ENCODE measurements at regions not wholly inside any gene's neighbourhood (a gene's known extent, or its start where the extent isn't known, plus 50 kb on each side); places are given as distances from the start of the nearest gene placed in this dataset.

DNA sequence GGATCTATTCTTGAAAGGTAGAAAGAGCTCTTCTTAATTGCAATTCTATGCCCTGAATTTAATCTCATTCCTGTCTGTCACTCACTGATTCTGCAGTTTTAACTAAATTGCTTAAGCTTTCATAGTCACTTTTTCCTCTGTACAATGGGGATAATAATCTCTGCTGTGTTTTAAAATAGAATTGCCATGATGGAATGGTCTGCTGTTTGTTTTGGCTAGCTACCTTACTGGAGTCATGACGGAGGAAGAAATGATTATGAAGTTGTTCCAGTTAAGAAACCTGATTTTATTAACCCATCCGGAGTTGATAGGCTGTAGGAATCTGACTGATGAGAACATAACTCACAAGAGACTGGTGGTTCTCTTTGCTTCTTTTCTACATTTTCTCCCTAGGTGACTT is 54.9 kb upstream of the ITM2B start (continued):
- TF ChIP-seq, protein P1, sequence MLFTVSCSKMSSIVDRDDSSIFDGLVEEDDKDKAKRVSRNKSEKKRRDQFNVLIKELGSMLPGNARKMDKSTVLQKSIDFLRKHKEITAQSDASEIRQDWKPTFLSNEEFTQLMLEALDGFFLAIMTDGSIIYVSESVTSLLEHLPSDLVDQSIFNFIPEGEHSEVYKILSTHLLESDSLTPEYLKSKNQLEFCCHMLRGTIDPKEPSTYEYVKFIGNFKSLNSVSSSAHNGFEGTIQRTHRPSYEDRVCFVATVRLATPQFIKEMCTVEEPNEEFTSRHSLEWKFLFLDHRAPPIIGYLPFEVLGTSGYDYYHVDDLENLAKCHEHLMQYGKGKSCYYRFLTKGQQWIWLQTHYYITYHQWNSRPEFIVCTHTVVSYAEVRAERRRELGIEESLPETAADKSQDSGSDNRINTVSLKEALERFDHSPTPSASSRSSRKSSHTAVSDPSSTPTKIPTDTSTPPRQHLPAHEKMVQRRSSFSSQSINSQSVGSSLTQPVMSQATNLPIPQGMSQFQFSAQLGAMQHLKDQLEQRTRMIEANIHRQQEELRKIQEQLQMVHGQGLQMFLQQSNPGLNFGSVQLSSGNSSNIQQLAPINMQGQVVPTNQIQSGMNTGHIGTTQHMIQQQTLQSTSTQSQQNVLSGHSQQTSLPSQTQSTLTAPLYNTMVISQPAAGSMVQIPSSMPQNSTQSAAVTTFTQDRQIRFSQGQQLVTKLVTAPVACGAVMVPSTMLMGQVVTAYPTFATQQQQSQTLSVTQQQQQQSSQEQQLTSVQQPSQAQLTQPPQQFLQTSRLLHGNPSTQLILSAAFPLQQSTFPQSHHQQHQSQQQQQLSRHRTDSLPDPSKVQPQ (CRISPR knock-in tag; IDR thresholded peaks at IDR 0.05; ENCODE audit: borderline replicate concordance), result no peak
- TF ChIP-seq SMARCE1 (IDR thresholded peaks at IDR 0.05) (no peak), CCAR2 (IDR thresholded peaks at IDR 0.05; ENCODE audit: low read depth, low read length) (no peak), EHMT2 (IDR thresholded peaks at IDR 0.05) (no peak), PHF21A (IDR thresholded peaks at IDR 0.05; ENCODE audit: borderline replicate concordance, low read depth) (no peak), KLF16 (IDR thresholded peaks at IDR 0.05) (no peak)

DNA sequence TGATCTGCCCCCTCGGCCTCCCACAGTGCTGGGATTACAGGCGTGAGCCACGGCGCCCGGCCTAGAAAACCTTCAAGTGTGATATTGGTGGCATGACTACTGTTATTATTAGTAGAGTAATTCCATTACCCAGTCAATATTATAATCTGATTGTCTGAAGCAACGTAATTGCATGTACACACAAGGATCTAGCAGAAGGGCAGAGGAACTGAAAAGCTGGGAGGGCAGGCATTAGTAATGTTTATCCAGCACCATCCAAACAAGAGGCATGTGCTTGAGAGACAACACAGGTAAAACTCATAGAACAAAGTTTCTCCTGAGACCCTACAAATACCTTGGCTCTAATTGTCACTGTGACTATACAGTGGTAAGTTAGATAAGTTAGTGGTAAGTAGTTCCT is 56.2 kb upstream of the ITM2B start:
- no peak overlapping the region for H2AFZ ChIP-seq (ENCODE audit: low read depth, low read length)
- H3K9ac ChIP-seq (ENCODE audit: insufficient read depth in 1 of 2, low read depth in 2 of 2, low read length in 2 of 2), result no peak overlapping the region
- FAIRE-seq (no peak), DNase-seq (ENCODE audit: extremely low read depth in 1 of 4, low spot score in 3 of 4) (no peak), ATAC-seq (no peak)
- ChIA-PET CTCF (ENCODE audit: low intra/inter-chr PET ratio) (no interaction called here), POLR2A (no interaction called here)
- no peaks in the 10 kb centered on the region for H3K9me3 ChIP-seq (replicated peaks; ENCODE audit: control insufficient read depth, insufficient read depth, low read depth, low read length)
- BruUV-seq (replicated peaks), result no TSS peak
- WGBS (ENCODE audit: insufficient coverage, low coverage, missing lambda C conversion rate), result 53% methylated on average over 6 of the region's 6 CpGs
- no peak overlapping the region for H3K4me2 ChIP-seq (ENCODE audit: insufficient read depth, low read length)
- intact Hi-C loops (cut with micrococcal nuclease), result no loop called here
- no peaks in the 10 kb centered on the region; a peak in 2 of 5 replicates for H3K4me1 ChIP-seq (replicated peaks in 1 of 2; ENCODE audit: control insufficient read depth in 2 of 2, insufficient read depth in 2 of 2, low read length in 2 of 2)
- no peaks in the 10 kb centered on the region for H3K36me3 ChIP-seq (ENCODE audit: control insufficient read depth, insufficient read depth, low read length)
- no peaks in the 10 kb centered on the region for H3K79me2 ChIP-seq (ENCODE audit: control insufficient read depth, insufficient read depth, low read length)
- H3K9me1 ChIP-seq (ENCODE audit: control insufficient read depth, insufficient read depth, low read length), result no peaks in the 10 kb centered on the region
- no peaks in the 10 kb centered on the region for H3K27me3 ChIP-seq (ENCODE audit: control insufficient read depth in 2 of 2, insufficient read depth in 2 of 2, low read length in 2 of 2)
- TF ChIP-seq EHMT2 (IDR thresholded peaks at IDR 0.05) (no peak), SMARCE1 (IDR thresholded peaks at IDR 0.05) (no peak), SAFB2 (IDR thresholded peaks at IDR 0.05; ENCODE audit: borderline replicate concordance, low read depth, low read length, severe bottlenecking) (no peak), POLR2G (IDR thresholded peaks at IDR 0.05; ENCODE audit: low read depth, low read length) (no peak), CCAR2 (IDR thresholded peaks at IDR 0.05; ENCODE audit: low read depth, low read length) (no peak), ZBTB1 (CRISPR knock-in tag; IDR thresholded peaks at IDR 0.05; ENCODE audit: borderline replicate concordance, low read depth) (no peak)
- H4K20me1 ChIP-seq (replicated peaks; ENCODE audit: control insufficient read depth, insufficient read depth, low read length), result no peaks in the 10 kb centered on the region
- no peak overlapping the region for H3K27ac ChIP-seq (ENCODE audit: extremely low read depth, low read depth, low read length)
- in situ Hi-C loops (cut with MboI), result no loop called here
- no peak overlapping the region for H3K4me3 ChIP-seq
